ENCODE measurements at regions not wholly inside any gene's neighbourhood (a gene's known extent, or its start where the extent isn't known, plus 50 kb on each side); places are given as distances from the start of the nearest gene placed in this dataset.

- intact Hi-C loops (cut with DNase I): loop anchor here (10.0 kb wide), 2 partner anchors 91 to 131 kb away; no protein-coding TSS in a partner anchor
- H3K4me1 ChIP-seq (replicated peaks in 1 of 2): peaks cover 4 to 6% of the 10 kb centered on the region in 2 donors
Measured at GRCh38 chr6:71383476-71383875, 94.9 kb downstream of the OGFRL1 start.

GRCh38 chr6:71383901-71384489, 95.4 kb downstream of the OGFRL1 start:
- Histone ChIP-seq H3K9me3 (replicated peaks in 1 of 3) (peaks cover 0 to 4% (median 0%) of the 10 kb centered on the region in 3 donors), H3K27ac (no peak overlapping the region), H3K36me3 (replicated peaks in 1 of 2) (no peaks in the 10 kb centered on the region), H3K4me1 (replicated peaks in 1 of 2) (peaks cover 4 to 6% of the 10 kb centered on the region in 2 donors), H3K27me3 (no peaks in the 10 kb centered on the region), H3K4me3 (no peak overlapping the region)
- intact Hi-C loops (cut with DNase I): loop anchor here (10.0 kb wide), 2 partner anchors 91 to 131 kb away; no protein-coding TSS in a partner anchor
- no peak for TF ChIP-seq POLR2A (IDR thresholded peaks at IDR 0.05)
- peak; percentile 56 to 78 (median 76) for TF ChIP-seq CTCF (IDR thresholded peaks at IDR 0.05)
- WGBS, 4 donors: 30 to 36% (median 32%) methylated on average over 5 of the region's 5 CpGs
- peak in 4 of 7 donors; percentile 21 to 38 (median 24) for DNase-seq

More at GRCh38 chr6:71383476-71383875, 94.9 kb downstream of the OGFRL1 start:
- no peaks in the 10 kb centered on the region for H3K36me3 ChIP-seq (replicated peaks in 1 of 2)
- H3K27ac ChIP-seq: no peak overlapping the region
- H3K4me3 ChIP-seq: no peak overlapping the region
- DNase-seq: no peak
- 66 to 83% (median 74%) methylated on average over 4 of the region's 4 CpGs for WGBS, 4 donors
- no peaks in the 10 kb centered on the region for H3K27me3 ChIP-seq
- no peak for TF ChIP-seq CTCF (IDR thresholded peaks at IDR 0.05)
- TF ChIP-seq POLR2A (IDR thresholded peaks at IDR 0.05): no peak
- H3K9me3 ChIP-seq (replicated peaks in 1 of 3): peaks cover 0 to 4% (median 0%) of the 10 kb centered on the region in 3 donors

GRCh38 chr6:71385111-71385822, 96.7 kb downstream of the OGFRL1 start:
- no peak for TF ChIP-seq CTCF (IDR thresholded peaks at IDR 0.05)
- Histone ChIP-seq H3K27ac (no peak overlapping the region), H3K36me3 (replicated peaks in 1 of 2) (no peaks in the 10 kb centered on the region), H3K9me3 (replicated peaks in 1 of 3) (no peaks in the 10 kb centered on the region), H3K27me3 (no peaks in the 10 kb centered on the region), H3K4me3 (no peak overlapping the region), H3K4me1 (replicated peaks in 1 of 2) (peaks cover 4 to 6% of the 10 kb centered on the region in 2 donors)
- DNase-seq: no peak
- intact Hi-C loops (cut with DNase I): loop anchor here (10.0 kb wide), 2 partner anchors 90 to 130 kb away; no protein-coding TSS in a partner anchor
- 83 to 95% (median 90%) methylated on average over 1 of the region's 1 CpG for WGBS, 4 donors

- Histone ChIP-seq H3K36me3 (replicated peaks in 1 of 2) (no peaks in the 10 kb centered on the region), H3K4me1 (replicated peaks in 1 of 2) (peaks cover 4 to 11% of the 10 kb centered on the region in 2 donors), H3K27ac (no peak overlapping the region), H3K9me3 (replicated peaks in 1 of 3) (no peaks in the 10 kb centered on the region), H3K4me3 (no peak overlapping the region), H3K27me3 (no peaks in the 10 kb centered on the region)
- 76 to 79% (median 77%) methylated on average over 4 of the region's 4 CpGs for WGBS, 4 donors
- TF ChIP-seq POLR2A (IDR thresholded peaks at IDR 0.05) (no peak), CTCF (IDR thresholded peaks at IDR 0.05) (no peak)
- DNase-seq: no peak
- intact Hi-C loops (cut with DNase I): loop anchor here (10.0 kb wide), 2 partner anchors 89 to 129 kb away; no protein-coding TSS in a partner anchor
Measured at GRCh38 chr6:71386215-71386614, 97.6 kb downstream of the OGFRL1 start.
